Right lobe of liver (tissue), 6 donors: ENCODE measurements at regions not wholly inside any gene's neighbourhood (a gene's known extent, or its start where the extent isn't known, plus 50 kb on each side); places are given as distances from the start of the nearest gene placed in this dataset.

Experiments
- ATAC-seq, 4 donors: fragments of 200-7000 bp; cut with Tn5 transposase; one replicate each; pipeline ENCODE4 v1.9.1; 2020; ENCODE audit warnings: mild to moderate bottlenecking in 4 of 4, moderate library complexity in 4 of 4
- DNase-seq, 3 donors: peaks; one replicate each; pipeline ENCODE4 v3.0.0-alpha.2; 2020
- H3K27ac ChIP-seq, 3 donors: fragments of 200-600 bp; one replicate each; pipeline ENCODE4 v1.8.0; 2022
- H3K27me3 ChIP-seq, 2 donors: fragments of 200-600 bp; one replicate each; pipeline ENCODE4 v1.8.0; 2022
- H3K36me3 ChIP-seq, 4 donors: fragments of 200-600 bp; sonication (generic) in 1 of 4; one replicate each; pipeline versions ENCODE4 v1.5.1 to v1.8.0; 2017 to 2022; ENCODE audit warnings: control low read depth in 1 of 4
- H3K4me1 ChIP-seq, 4 donors: fragments of 200-600 bp; sonication (generic) in 1 of 4; one replicate each; pipeline versions ENCODE4 v1.5.1 to v1.8.0; 2017 to 2022; ENCODE audit warnings: control low read depth in 1 of 4
- H3K4me3 ChIP-seq, 3 donors: fragments of 200-600 bp; one replicate each; pipeline ENCODE4 v1.8.0; 2022
- H3K9me3 ChIP-seq, 4 donors: fragments of 200-600 bp; sonication (generic) in 1 of 4; one replicate each; pipeline versions ENCODE4 v1.5.1 to v1.8.0; 2017 to 2022; ENCODE audit warnings: control low read depth in 1 of 4
- POLR2A ChIP-seq: fragments of 450-650 bp; IDR thresholded peaks from one replicate; pipeline ENCODE4 v1.6.1; 2017; ENCODE audit warnings: antibody characterized with exemption, mild to moderate bottlenecking
- WGBS: methylation state at CpG from one replicate; pipeline ENCODE4 v1.1.6; 2018; ENCODE audit warnings: low coverage, low lambda C conversion rate; ENCODE audit not compliant: insufficient coverage; ENCODE audit errors: missing lambda C conversion rate; 5-methylcytosine and 5-hydroxymethylcytosine counted together
- intact Hi-C, 2 donors: fragments of 100-400 bp; cut with DNase I; formaldehyde crosslinking; loops; one replicate each; pipeline versions ENCODE4 v1.11.2 to v1.14.1; 2022
- TF ChIP-seq, protein P1 (sequence below), 4 donors: fragments of 200-600 bp in 3 of 4; fragments of 450-650 bp in 1 of 4; IDR thresholded peaks; one replicate each; pipeline versions ENCODE4 v1.5.1 to v1.8.0; 2016 to 2022; ENCODE audit warnings: antibody characterized with exemption in 4 of 4, mild to moderate bottlenecking in 2 of 4
- donor health status: DM: no; HTN: yes; CAD: no.
- donor health status: DM: no; HTN: no; CAD: no.
- donor health status: DM: no; HTN: no; CAD: no.
- donor health status: DM: no; HTN: yes; CAD: no.
- donor health status: DM: no; HTN: yes; CAD: no.

GRCh38 chr6:17022604-17023003 lies 79.2 kb upstream of the STMND1 start:
- DNase-seq (no peak), ATAC-seq (no peak)
- Histone ChIP-seq H3K27me3 (no peaks in the 10 kb centered on the region), H3K36me3 (no peaks in the 10 kb centered on the region), H3K4me1 (no peaks in the 10 kb centered on the region), H3K9me3 (no peaks in the 10 kb centered on the region), H3K4me3 (no peak overlapping the region), H3K27ac (no peak overlapping the region)
- WGBS: 70% methylated on average over 3 of the region's 3 CpGs
- TF ChIP-seq, protein P1, sequence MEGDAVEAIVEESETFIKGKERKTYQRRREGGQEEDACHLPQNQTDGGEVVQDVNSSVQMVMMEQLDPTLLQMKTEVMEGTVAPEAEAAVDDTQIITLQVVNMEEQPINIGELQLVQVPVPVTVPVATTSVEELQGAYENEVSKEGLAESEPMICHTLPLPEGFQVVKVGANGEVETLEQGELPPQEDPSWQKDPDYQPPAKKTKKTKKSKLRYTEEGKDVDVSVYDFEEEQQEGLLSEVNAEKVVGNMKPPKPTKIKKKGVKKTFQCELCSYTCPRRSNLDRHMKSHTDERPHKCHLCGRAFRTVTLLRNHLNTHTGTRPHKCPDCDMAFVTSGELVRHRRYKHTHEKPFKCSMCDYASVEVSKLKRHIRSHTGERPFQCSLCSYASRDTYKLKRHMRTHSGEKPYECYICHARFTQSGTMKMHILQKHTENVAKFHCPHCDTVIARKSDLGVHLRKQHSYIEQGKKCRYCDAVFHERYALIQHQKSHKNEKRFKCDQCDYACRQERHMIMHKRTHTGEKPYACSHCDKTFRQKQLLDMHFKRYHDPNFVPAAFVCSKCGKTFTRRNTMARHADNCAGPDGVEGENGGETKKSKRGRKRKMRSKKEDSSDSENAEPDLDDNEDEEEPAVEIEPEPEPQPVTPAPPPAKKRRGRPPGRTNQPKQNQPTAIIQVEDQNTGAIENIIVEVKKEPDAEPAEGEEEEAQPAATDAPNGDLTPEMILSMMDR (IDR thresholded peaks at IDR 0.05): no peak
- TF ChIP-seq POLR2A: no peak
- intact Hi-C loops: no loop called here

- no peaks in the 10 kb centered on the region for H3K27me3 ChIP-seq
- H3K36me3 ChIP-seq: no peaks in the 10 kb centered on the region
- no peaks in the 10 kb centered on the region for H3K4me1 ChIP-seq
- H3K27ac ChIP-seq: no peak overlapping the region
- H3K4me3 ChIP-seq: no peak overlapping the region
- TF ChIP-seq POLR2A: no peak
- TF ChIP-seq, protein P1 (IDR thresholded peaks at IDR 0.05): no peak
- intact Hi-C loops: no loop called here
- DNase-seq: no peak
- H3K9me3 ChIP-seq: no peaks in the 10 kb centered on the region
- WGBS: 77% methylated on average over 5 of the region's 5 CpGs
- no peak for ATAC-seq
Measured at GRCh38 chr6:17021539-17021889, 80.3 kb upstream of the STMND1 start.

GRCh38 chr6:17020889-17021538 lies 80.8 kb upstream of the STMND1 start:
- Histone ChIP-seq H3K4me3 (no peak overlapping the region), H3K4me1 (no peaks in the 10 kb centered on the region), H3K27ac (no peak overlapping the region), H3K36me3 (no peaks in the 10 kb centered on the region), H3K9me3 (no peaks in the 10 kb centered on the region), H3K27me3 (no peaks in the 10 kb centered on the region)
- TF ChIP-seq POLR2A: no peak
- TF ChIP-seq, protein P1 (IDR thresholded peaks at IDR 0.05): no peak
- 48% methylated on average over 3 of the region's 3 CpGs for WGBS
- intact Hi-C loops: no loop called here
- DNase-seq (no peak), ATAC-seq (no peak)

DNA sequence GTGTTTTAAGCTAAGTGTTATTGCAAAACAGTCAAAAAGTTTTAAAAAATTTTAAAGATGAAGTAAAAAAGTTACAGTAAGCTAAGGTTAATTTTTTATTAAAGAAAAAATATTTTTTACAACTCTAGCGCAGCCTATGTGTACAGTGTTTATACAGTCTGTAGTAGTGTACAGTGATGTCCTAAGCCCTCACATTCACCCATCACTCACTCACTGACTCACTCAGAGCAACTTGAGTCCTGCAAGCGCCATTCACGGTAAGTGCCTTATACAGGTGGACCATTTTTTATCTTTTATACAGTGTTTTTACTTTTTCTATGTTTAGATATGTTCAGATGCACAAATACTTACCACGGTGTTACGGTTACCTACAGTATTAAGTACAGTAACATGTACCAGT lies 83.4 kb upstream of the STMND1 start:
- TF ChIP-seq, protein P1 (IDR thresholded peaks at IDR 0.05): no peak
- no peak for TF ChIP-seq POLR2A
- ATAC-seq (no peak), DNase-seq (no peak)
- Histone ChIP-seq H3K4me3 (no peak overlapping the region), H3K4me1 (no peaks in the 10 kb centered on the region), H3K27me3 (no peaks in the 10 kb centered on the region), H3K9me3 (no peaks in the 10 kb centered on the region), H3K27ac (no peak overlapping the region), H3K36me3 (no peaks in the 10 kb centered on the region)
- intact Hi-C loops: no loop called here
- WGBS: 94% methylated on average over 5 of the region's 5 CpGs

DNA sequence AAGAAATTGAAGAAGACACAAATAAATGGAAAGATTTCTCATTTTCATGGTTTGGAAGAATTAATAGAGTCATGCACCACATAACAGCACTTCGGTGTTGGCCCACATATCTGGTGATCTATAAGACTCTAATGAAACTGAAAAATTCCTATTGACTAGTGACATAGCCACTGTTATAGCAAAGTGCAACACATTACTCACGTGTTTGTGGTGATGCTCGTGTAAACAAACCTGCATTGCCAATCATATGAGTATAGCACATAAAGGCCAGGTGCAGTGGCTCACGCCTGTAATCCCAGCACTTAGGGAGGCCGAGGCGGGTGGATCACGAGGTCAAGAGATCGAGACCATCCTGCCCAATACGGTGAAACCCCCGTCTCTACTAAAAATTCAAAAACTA lies 84.4 kb upstream of the STMND1 start:
- ATAC-seq (no peak), DNase-seq (no peak)
- intact Hi-C loops: no loop called here
- Histone ChIP-seq H3K27ac (no peak overlapping the region), H3K27me3 (no peaks in the 10 kb centered on the region), H3K9me3 (no peaks in the 10 kb centered on the region), H3K4me3 (no peak overlapping the region), H3K36me3 (no peaks in the 10 kb centered on the region), H3K4me1 (no peaks in the 10 kb centered on the region)
- WGBS: 87% methylated on average over 7 of the region's 10 CpGs
- no peak for TF ChIP-seq POLR2A
- TF ChIP-seq, protein P1 (IDR thresholded peaks at IDR 0.05): no peak
